ENCODE measurements at regions not wholly inside any gene's neighbourhood (a gene's known extent, or its start where the extent isn't known, plus 50 kb on each side); places are given as distances from the start of the nearest gene placed in this dataset.

GRCh38 chr4:24413311-24413784 is 171.0 kb downstream of the DHX15 start:
- in situ Hi-C loops (cut with MboI; ENCODE audit: low pct_unique_long_range_greater_than_20kb, low sequenced_read_pairs, unreplicated experiment) = loop anchor here (25.0 kb wide), 1 partner anchor 1276 kb away; no protein-coding TSS in a partner anchor
- DNase-seq (ENCODE audit: low spot score) = no peak
- no peak for TF ChIP-seq CTCF (IDR thresholded peaks at IDR 0.05; ENCODE audit: extremely low read depth, insufficient read depth, missing control alignments)

- in situ Hi-C loops (cut with MboI; ENCODE audit: low pct_unique_long_range_greater_than_20kb, low sequenced_read_pairs, unreplicated experiment) = loop anchor here (25.0 kb wide), 1 partner anchor 1275 kb away; no protein-coding TSS in a partner anchor
- DNase-seq (ENCODE audit: low spot score) = no peak
- TF ChIP-seq CTCF (IDR thresholded peaks at IDR 0.05; ENCODE audit: extremely low read depth, insufficient read depth, missing control alignments) = no peak
Observed at GRCh38 chr4:24411806-24412205, 172.5 kb downstream of the DHX15 start.

GRCh38 chr4:24411299-24411698 is 173.1 kb downstream of the DHX15 start:
- no peak for DNase-seq (ENCODE audit: low spot score)
- TF ChIP-seq CTCF (IDR thresholded peaks at IDR 0.05; ENCODE audit: extremely low read depth, insufficient read depth, missing control alignments) = no peak
- in situ Hi-C loops (cut with MboI; ENCODE audit: low pct_unique_long_range_greater_than_20kb, low sequenced_read_pairs, unreplicated experiment) = loop anchor here (25.0 kb wide), 1 partner anchor 1274 kb away; no protein-coding TSS in a partner anchor

GRCh38 chr4:24408640-24409039 is 175.7 kb downstream of the DHX15 start:
- TF ChIP-seq CTCF (IDR thresholded peaks at IDR 0.05; ENCODE audit: extremely low read depth, insufficient read depth, missing control alignments) = no peak
- in situ Hi-C loops (cut with MboI; ENCODE audit: low pct_unique_long_range_greater_than_20kb, low sequenced_read_pairs, unreplicated experiment) = loop anchor here (25.0 kb wide), 1 partner anchor 1271 kb away; no protein-coding TSS in a partner anchor

GRCh38 chr4:24405926-24406325 is 178.4 kb downstream of the DHX15 start:
- in situ Hi-C loops (cut with MboI; ENCODE audit: low pct_unique_long_range_greater_than_20kb, low sequenced_read_pairs, unreplicated experiment) = loop anchor here (25.0 kb wide), 1 partner anchor 1269 kb away; no protein-coding TSS in a partner anchor
- DNase-seq (ENCODE audit: low spot score) = no peak
- no peak for TF ChIP-seq CTCF (IDR thresholded peaks at IDR 0.05; ENCODE audit: extremely low read depth, insufficient read depth, missing control alignments)

More at GRCh38 chr4:24408640-24409039, 175.7 kb downstream of the DHX15 start:
- no peak for DNase-seq (ENCODE audit: low spot score)

GRCh38 chr4:24405341-24405740 is 179.0 kb downstream of the DHX15 start:
- no peak for TF ChIP-seq CTCF (IDR thresholded peaks at IDR 0.05; ENCODE audit: extremely low read depth, insufficient read depth, missing control alignments)
- DNase-seq (ENCODE audit: low spot score) = no peak
- in situ Hi-C loops (cut with MboI; ENCODE audit: low pct_unique_long_range_greater_than_20kb, low sequenced_read_pairs, unreplicated experiment) = loop anchor here (25.0 kb wide), 1 partner anchor 1268 kb away; no protein-coding TSS in a partner anchor
